ENCODE measurements at regions not wholly inside any gene's neighbourhood (a gene's known extent, or its start where the extent isn't known, plus 50 kb on each side); places are given as distances from the start of the nearest gene placed in this dataset.
"Not testable (repeated sequence)": the region's sequence is repeated elsewhere in the genome, so short reads cannot be mapped to it uniquely, and the experiment has no call there.

GRCh38 chr20:1845163-1845523 is 50.1 kb upstream of the SIRPA start:
- Histone ChIP-seq H3K9me3 (ENCODE audit: low read depth, low read length) (no peaks in the 10 kb centered on the region), H3K4me3 (no peak overlapping the region), H3K27ac (0 out of 2 replicates have a peak overlapping the region, but pooled peaks have one; percentile 23), H3K9ac (ENCODE audit: insufficient read length) (peak overlapping the region; percentile 14), H3K36me3 (ENCODE audit: insufficient read depth, low read length) (no peaks in the 10 kb centered on the region)
- DNase-seq (ENCODE audit: low read depth, low spot score), result no peak
- TF ChIP-seq POLR2AphosphoS5 (IDR thresholded peaks at IDR 0.05; ENCODE audit: borderline replicate concordance, low read depth, low read length) (no peak), FOXP2 (optimal IDR thresholded peaks at IDR 0.05; ENCODE audit: control extremely low read depth, extremely low read length, insufficient read depth) (no peak), EZH2 (IDR thresholded peaks at IDR 0.05) (no peak)

- Histone ChIP-seq H3K9ac (ENCODE audit: insufficient read length) (peak overlapping the region; percentile 14), H3K27ac (0 out of 2 replicates have a peak overlapping the region, but pooled peaks have one; percentile 23), H3K36me3 (ENCODE audit: insufficient read depth, low read length) (no peaks in the 10 kb centered on the region), H3K9me3 (ENCODE audit: low read depth, low read length) (no peaks in the 10 kb centered on the region), H3K4me3 (no peak overlapping the region)
- no peak for DNase-seq (ENCODE audit: low read depth, low spot score)
- TF ChIP-seq POLR2AphosphoS5 (IDR thresholded peaks at IDR 0.05; ENCODE audit: borderline replicate concordance, low read depth, low read length) (no peak), EZH2 (IDR thresholded peaks at IDR 0.05) (no peak), FOXP2 (optimal IDR thresholded peaks at IDR 0.05; ENCODE audit: control extremely low read depth, extremely low read length, insufficient read depth) (no peak)
Measured at GRCh38 chr20:1844325-1845162, 50.7 kb upstream of the SIRPA start.

GRCh38 chr20:1842281-1842680 is 52.9 kb upstream of the SIRPA start:
- H3K9ac ChIP-seq (ENCODE audit: insufficient read length), result no peak overlapping the region
- H3K27ac ChIP-seq, result no peak overlapping the region
- H3K36me3 ChIP-seq (ENCODE audit: insufficient read depth, low read length), result no peaks in the 10 kb centered on the region
- no peak for TF ChIP-seq EZH2 (IDR thresholded peaks at IDR 0.05)
- no peak for TF ChIP-seq POLR2AphosphoS5 (IDR thresholded peaks at IDR 0.05; ENCODE audit: borderline replicate concordance, low read depth, low read length)
- TF ChIP-seq FOXP2 (optimal IDR thresholded peaks at IDR 0.05; ENCODE audit: control extremely low read depth, extremely low read length, insufficient read depth), result no peak
- no peak overlapping the region for H3K4me3 ChIP-seq
- DNase-seq (ENCODE audit: low read depth, low spot score), result no peak
- H3K9me3 ChIP-seq (ENCODE audit: low read depth, low read length), result no peaks in the 10 kb centered on the region

GRCh38 chr20:1841554-1842140 is 53.6 kb upstream of the SIRPA start:
- Histone ChIP-seq H3K9me3 (ENCODE audit: low read depth, low read length) (no peaks in the 10 kb centered on the region), H3K27ac (no peak overlapping the region), H3K9ac (ENCODE audit: insufficient read length) (no peak overlapping the region), H3K36me3 (ENCODE audit: insufficient read depth, low read length) (no peaks in the 10 kb centered on the region), H3K4me3 (no peak overlapping the region)
- TF ChIP-seq FOXP2 (optimal IDR thresholded peaks at IDR 0.05; ENCODE audit: control extremely low read depth, extremely low read length, insufficient read depth) (no peak), EZH2 (IDR thresholded peaks at IDR 0.05) (no peak)
- DNase-seq (ENCODE audit: low read depth, low spot score), result no peak

GRCh38 chr20:1840817-1841553 is 54.2 kb upstream of the SIRPA start:
- no peaks in the 10 kb centered on the region for H3K9me3 ChIP-seq (ENCODE audit: low read depth, low read length)
- no peak overlapping the region for H3K9ac ChIP-seq (ENCODE audit: insufficient read length)
- TF ChIP-seq POLR2AphosphoS5 (IDR thresholded peaks at IDR 0.05; ENCODE audit: borderline replicate concordance, low read depth, low read length) (no peak), EZH2 (IDR thresholded peaks at IDR 0.05) (no peak), FOXP2 (optimal IDR thresholded peaks at IDR 0.05; ENCODE audit: control extremely low read depth, extremely low read length, insufficient read depth) (no peak)
- H3K27ac ChIP-seq, result no peak overlapping the region
- H3K4me3 ChIP-seq, result no peak overlapping the region
- H3K36me3 ChIP-seq (ENCODE audit: insufficient read depth, low read length), result no peaks in the 10 kb centered on the region
- no peak for DNase-seq (ENCODE audit: low read depth, low spot score)

GRCh38 chr20:1839376-1840317 is 55.6 kb upstream of the SIRPA start:
- DNase-seq (ENCODE audit: low read depth, low spot score); H3K9me3 ChIP-seq (ENCODE audit: low read depth, low read length); H3K36me3 ChIP-seq (ENCODE audit: insufficient read depth, low read length); H3K27ac ChIP-seq; H3K9ac ChIP-seq (ENCODE audit: insufficient read length); H3K4me3 ChIP-seq: not testable (repeated sequence)

GRCh38 chr20:1838556-1839279 is 56.5 kb upstream of the SIRPA start:
- no peak for DNase-seq (ENCODE audit: low read depth, low spot score)
- H3K36me3 ChIP-seq (ENCODE audit: insufficient read depth, low read length), result no peaks in the 10 kb centered on the region
- TF ChIP-seq EZH2 (IDR thresholded peaks at IDR 0.05) (no peak), FOXP2 (optimal IDR thresholded peaks at IDR 0.05; ENCODE audit: control extremely low read depth, extremely low read length, insufficient read depth) (no peak), POLR2AphosphoS5 (IDR thresholded peaks at IDR 0.05; ENCODE audit: borderline replicate concordance, low read depth, low read length) (no peak)
- no peaks in the 10 kb centered on the region for H3K9me3 ChIP-seq (ENCODE audit: low read depth, low read length)
- no peak overlapping the region for H3K4me3 ChIP-seq
- H3K27ac ChIP-seq, result no peak overlapping the region
- H3K9ac ChIP-seq (ENCODE audit: insufficient read length), result no peak overlapping the region

All from SK-N-MC (cell line).